ENCODE measurements at regions not wholly inside any gene's neighbourhood (a gene's known extent, or its start where the extent isn't known, plus 50 kb on each side); places are given as distances from the start of the nearest gene placed in this dataset.

- Histone ChIP-seq H3K4me3 (ENCODE audit: low read length) (no peak overlapping the region), H3K4me1 (ENCODE audit: insufficient read depth, low read length) (peaks cover 12% of the 10 kb centered on the region), H3K27ac (ENCODE audit: low read depth, low read length) (no peak overlapping the region), H3K9me3 (ENCODE audit: insufficient read depth, low read depth, low read length) (no peaks in the 10 kb centered on the region), H3K9ac (ENCODE audit: low read depth, low read length) (no peak overlapping the region), H3K36me3 (ENCODE audit: insufficient read depth, low read length) (no peaks in the 10 kb centered on the region), H3K27me3 (ENCODE audit: insufficient read depth, low read length) (no peaks in the 10 kb centered on the region)
- WGBS, result 91% methylated on average over 3 of the region's 3 CpGs
Observed at GRCh38 chr12:4171742-4172141, 101.8 kb upstream of the CCND2 start.

DNA sequence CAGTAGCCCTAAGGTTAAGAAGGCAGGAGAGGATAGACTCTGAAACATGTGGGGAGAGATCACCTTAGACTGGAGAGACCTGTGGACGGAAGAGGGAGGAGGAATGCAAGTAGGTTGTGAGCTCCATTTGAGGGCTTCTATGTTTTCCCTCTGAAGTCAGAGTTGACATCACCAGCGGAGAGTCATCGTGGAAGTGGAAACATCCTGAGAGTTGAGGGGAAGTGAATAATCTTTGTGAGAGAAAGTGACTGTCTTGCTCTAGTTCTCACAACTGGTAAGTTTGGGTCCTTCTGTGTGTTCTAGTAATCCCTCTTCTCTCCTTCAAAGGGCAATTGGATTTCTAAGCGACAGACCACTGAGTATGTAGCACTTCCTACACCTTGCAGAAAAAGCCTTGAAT lies 103.6 kb upstream of the CCND2 start:
- Histone ChIP-seq H3K36me3 (ENCODE audit: insufficient read depth, low read length) (no peaks in the 10 kb centered on the region), H3K4me1 (ENCODE audit: insufficient read depth, low read length) (peaks cover 17% of the 10 kb centered on the region), H3K27me3 (ENCODE audit: insufficient read depth, low read length) (peaks cover 4% of the 10 kb centered on the region; the same call in 1 of the 2 replicates), H3K4me3 (ENCODE audit: low read length) (no peak overlapping the region), H3K27ac (ENCODE audit: low read depth, low read length) (no peak overlapping the region), H3K9me3 (ENCODE audit: insufficient read depth, low read depth, low read length) (no peaks in the 10 kb centered on the region), H3K9ac (ENCODE audit: low read depth, low read length) (no peak overlapping the region)
- WGBS, result 95% methylated on average over 4 of the region's 4 CpGs

DNA sequence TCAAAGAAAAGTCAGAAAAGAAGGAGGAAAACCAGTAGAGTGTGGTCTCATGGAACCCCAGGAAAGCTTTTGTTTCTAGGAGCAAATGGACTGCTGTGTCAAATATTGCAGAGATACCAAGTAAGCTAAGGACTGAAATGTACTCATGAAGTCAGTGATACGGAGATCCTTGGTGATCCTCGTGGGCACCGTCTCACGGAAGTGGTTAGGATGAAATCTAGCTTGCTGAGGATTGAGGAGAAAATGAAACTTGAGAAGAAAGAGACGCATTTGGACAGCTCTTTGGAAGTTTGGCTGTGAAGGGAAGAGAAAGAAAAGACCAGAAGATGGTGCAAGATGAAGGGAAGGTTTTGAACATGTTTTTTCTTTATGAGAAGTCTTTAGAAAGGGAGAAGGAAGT lies 104.0 kb upstream of the CCND2 start:
- Histone ChIP-seq H3K9me3 (ENCODE audit: insufficient read depth, low read depth, low read length) (no peaks in the 10 kb centered on the region), H3K27me3 (ENCODE audit: insufficient read depth, low read length) (peaks cover 4% of the 10 kb centered on the region; the same call in 1 of the 2 replicates), H3K27ac (ENCODE audit: low read depth, low read length) (no peak overlapping the region), H3K9ac (ENCODE audit: low read depth, low read length) (no peak overlapping the region), H3K4me1 (ENCODE audit: insufficient read depth, low read length) (peaks cover 18% of the 10 kb centered on the region), H3K36me3 (ENCODE audit: insufficient read depth, low read length) (no peaks in the 10 kb centered on the region), H3K4me3 (ENCODE audit: low read length) (no peak overlapping the region)
- WGBS, result 95% methylated on average over 5 of the region's 5 CpGs

DNA sequence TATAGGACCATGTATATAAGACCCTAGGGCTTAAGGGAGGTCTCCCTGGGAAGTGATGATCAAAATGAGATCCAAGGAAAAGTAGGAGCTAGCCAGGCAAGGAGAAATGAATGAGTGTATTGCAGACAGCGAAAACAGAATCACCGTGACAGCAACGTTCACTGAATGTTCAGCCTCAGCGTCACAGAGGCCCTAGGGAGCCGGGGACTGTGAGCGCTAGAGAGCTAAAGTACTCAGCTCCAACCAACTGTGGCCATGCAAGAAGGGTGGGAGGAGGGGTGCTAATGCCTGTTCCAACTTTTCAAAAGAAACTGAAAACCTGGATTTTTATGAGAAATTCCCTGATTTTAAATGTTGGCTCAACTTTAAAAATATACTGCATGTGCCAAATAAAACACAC lies 105.5 kb upstream of the CCND2 start:
- Histone ChIP-seq H3K27me3 (ENCODE audit: insufficient read depth, low read length) (peaks cover 4% of the 10 kb centered on the region; the same call in 1 of the 2 replicates), H3K36me3 (ENCODE audit: insufficient read depth, low read length) (no peaks in the 10 kb centered on the region), H3K4me3 (ENCODE audit: low read length) (no peak overlapping the region), H3K27ac (ENCODE audit: low read depth, low read length) (no peak overlapping the region), H3K4me1 (ENCODE audit: insufficient read depth, low read length) (peaks cover 24% of the 10 kb centered on the region), H3K9me3 (ENCODE audit: insufficient read depth, low read depth, low read length) (no peaks in the 10 kb centered on the region), H3K9ac (ENCODE audit: low read depth, low read length) (no peak overlapping the region)
- 52% methylated on average over 6 of the region's 6 CpGs for WGBS

DNA sequence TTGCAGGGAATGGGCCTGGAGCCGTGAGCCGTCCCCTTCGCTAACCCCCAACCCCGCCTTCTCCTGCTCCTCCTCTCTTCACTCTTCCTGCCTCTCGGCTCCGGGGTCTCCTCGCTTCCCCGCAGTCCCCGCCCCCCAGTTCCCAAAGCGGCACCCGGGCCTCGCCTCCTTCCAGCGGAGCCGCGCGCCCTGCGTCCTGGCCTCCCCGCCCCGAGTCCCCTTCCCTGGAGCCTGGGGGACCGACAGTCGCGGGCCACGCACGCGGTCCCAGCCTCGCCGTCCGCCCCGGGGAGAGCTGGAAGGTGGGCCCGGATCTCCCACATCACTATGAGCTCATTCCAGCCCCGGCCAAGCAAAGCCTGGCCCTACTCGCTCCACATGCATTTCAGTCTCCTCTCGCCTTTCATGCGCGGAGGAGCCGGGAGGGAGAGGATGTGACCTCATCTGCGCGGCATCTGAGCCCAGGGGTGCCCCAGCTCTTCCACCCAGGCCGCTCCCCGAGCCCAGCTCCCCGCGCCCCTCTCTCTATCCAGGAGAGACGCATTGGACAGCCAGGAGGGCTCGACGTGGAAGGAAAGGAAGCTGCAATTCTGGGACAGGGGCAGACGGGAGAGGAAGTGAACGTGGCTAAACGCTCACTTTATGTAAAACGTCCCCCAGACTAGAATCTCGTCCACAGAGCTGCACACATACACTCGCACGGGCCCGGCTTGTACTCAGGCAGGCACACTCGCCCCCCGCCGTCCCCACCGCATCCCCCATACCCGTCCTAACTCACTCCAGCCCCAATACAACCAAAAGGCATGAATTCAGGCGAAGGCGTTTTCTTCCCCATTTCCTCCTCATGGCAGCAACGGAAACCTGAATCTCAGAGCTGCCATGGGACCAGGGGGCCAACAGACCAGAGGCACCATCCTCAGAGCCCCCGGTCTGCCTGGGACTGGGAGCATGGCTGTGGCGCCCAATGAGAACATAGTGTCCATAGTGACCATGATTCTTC lies 108.7 kb upstream of the CCND2 start:
- WGBS, result 14% methylated on average over 63 of the region's 63 CpGs
- peak overlapping the region; percentile 50 for H3K4me3 ChIP-seq (ENCODE audit: low read length)
- H3K36me3 ChIP-seq (ENCODE audit: insufficient read depth, low read length), result no peaks in the 10 kb centered on the region
- peaks cover 3% of the 10 kb centered on the region; the same call in 1 of the 2 replicates for H3K9me3 ChIP-seq (ENCODE audit: insufficient read depth, low read depth, low read length)
- peak overlapping the region; percentile 74 for H3K27ac ChIP-seq (ENCODE audit: low read depth, low read length)
- H3K4me1 ChIP-seq (ENCODE audit: insufficient read depth, low read length), result peaks cover 24% of the 10 kb centered on the region
- peak overlapping the region; percentile 71 for H3K9ac ChIP-seq (ENCODE audit: low read depth, low read length)
- peaks cover 4% of the 10 kb centered on the region; the same call in 1 of the 2 replicates for H3K27me3 ChIP-seq (ENCODE audit: insufficient read depth, low read length)

DNA sequence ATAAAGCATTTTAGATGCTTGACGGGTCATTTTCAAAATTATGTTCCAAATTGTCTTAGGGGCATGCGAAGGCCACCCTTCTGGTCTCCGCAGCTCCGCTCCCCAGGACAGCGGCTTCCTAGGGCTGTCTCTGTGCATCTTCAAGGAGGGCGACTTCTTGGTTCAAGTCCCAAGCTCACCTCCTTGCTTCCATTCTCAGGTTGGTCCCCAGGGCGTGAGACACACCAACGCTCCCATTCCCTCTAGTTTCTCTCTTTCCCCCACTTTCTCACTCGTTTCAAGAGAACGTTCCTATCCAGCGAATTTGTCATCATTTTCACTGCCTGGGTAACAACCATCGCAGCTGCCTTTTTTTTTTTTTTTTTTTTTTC lies 109.4 kb upstream of the CCND2 start:
- peaks cover 3% of the 10 kb centered on the region; the same call in 1 of the 2 replicates for H3K9me3 ChIP-seq (ENCODE audit: insufficient read depth, low read depth, low read length)
- H3K27ac ChIP-seq (ENCODE audit: low read depth, low read length), result no peak overlapping the region
- peaks cover 4% of the 10 kb centered on the region; the same call in 1 of the 2 replicates for H3K27me3 ChIP-seq (ENCODE audit: insufficient read depth, low read length)
- 0 out of 2 replicates have a peak overlapping the region, but pooled peaks have one; percentile 8 for H3K9ac ChIP-seq (ENCODE audit: low read depth, low read length)
- WGBS, result 50% methylated on average over 12 of the region's 12 CpGs
- H3K36me3 ChIP-seq (ENCODE audit: insufficient read depth, low read length), result no peaks in the 10 kb centered on the region
- peak overlapping the region; percentile 50 for H3K4me3 ChIP-seq (ENCODE audit: low read length)
- H3K4me1 ChIP-seq (ENCODE audit: insufficient read depth, low read length), result peaks cover 24% of the 10 kb centered on the region

DNA sequence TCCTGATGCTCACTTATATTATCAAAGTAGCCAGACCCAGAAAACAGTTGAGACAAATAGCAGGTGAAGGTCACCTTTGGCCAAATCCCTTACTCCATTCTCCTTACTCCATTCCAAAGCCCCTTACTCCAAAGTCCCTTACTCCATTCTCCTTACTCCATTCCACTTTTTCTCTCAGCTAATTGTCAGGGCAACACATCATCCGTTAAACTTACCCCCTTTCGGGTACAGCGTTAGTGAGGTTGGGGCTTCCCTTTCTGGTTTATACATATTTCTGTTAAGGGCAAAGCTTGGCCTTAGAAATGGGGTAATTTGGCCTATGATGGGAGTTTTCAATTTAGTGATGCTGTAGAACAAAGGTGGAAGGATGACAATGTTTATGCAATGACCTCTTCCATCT lies 111.8 kb upstream of the CCND2 start:
- Histone ChIP-seq H3K27me3 (ENCODE audit: insufficient read depth, low read length) (peaks cover 4% of the 10 kb centered on the region; the same call in 1 of the 2 replicates), H3K36me3 (ENCODE audit: insufficient read depth, low read length) (no peaks in the 10 kb centered on the region), H3K4me1 (ENCODE audit: insufficient read depth, low read length) (peaks cover 19% of the 10 kb centered on the region), H3K4me3 (ENCODE audit: low read length) (no peak overlapping the region), H3K9me3 (ENCODE audit: insufficient read depth, low read depth, low read length) (peaks cover 3% of the 10 kb centered on the region; the same call in 1 of the 2 replicates), H3K27ac (ENCODE audit: low read depth, low read length) (no peak overlapping the region), H3K9ac (ENCODE audit: low read depth, low read length) (no peak overlapping the region)
- WGBS, result 84% methylated on average over 3 of the region's 3 CpGs

- H3K4me3 ChIP-seq (ENCODE audit: low read length), result no peak overlapping the region
- H3K27ac ChIP-seq (ENCODE audit: low read depth, low read length), result no peak overlapping the region
- H3K9ac ChIP-seq (ENCODE audit: low read depth, low read length), result no peak overlapping the region
- H3K4me1 ChIP-seq (ENCODE audit: insufficient read depth, low read length), result peaks cover 29% of the 10 kb centered on the region
- peaks cover 3% of the 10 kb centered on the region; the same call in 1 of the 2 replicates for H3K9me3 ChIP-seq (ENCODE audit: insufficient read depth, low read depth, low read length)
- WGBS, result 95% methylated on average over 2 of the region's 2 CpGs
- no peaks in the 10 kb centered on the region for H3K36me3 ChIP-seq (ENCODE audit: insufficient read depth, low read length)
- H3K27me3 ChIP-seq (ENCODE audit: insufficient read depth, low read length), result peaks cover 3% of the 10 kb centered on the region; the same call in 1 of the 2 replicates
Observed at GRCh38 chr12:4160314-4161040, 113.1 kb upstream of the CCND2 start.

- Histone ChIP-seq H3K27me3 (ENCODE audit: insufficient read depth, low read length) (no peaks in the 10 kb centered on the region; the same call in 1 of the 2 replicates), H3K4me1 (ENCODE audit: insufficient read depth, low read length) (peaks cover 22% of the 10 kb centered on the region), H3K27ac (ENCODE audit: low read depth, low read length) (no peak overlapping the region), H3K9me3 (ENCODE audit: insufficient read depth, low read depth, low read length) (peaks cover 3% of the 10 kb centered on the region; the same call in 1 of the 2 replicates), H3K9ac (ENCODE audit: low read depth, low read length) (no peak overlapping the region), H3K4me3 (ENCODE audit: low read length) (no peak overlapping the region), H3K36me3 (ENCODE audit: insufficient read depth, low read length) (no peaks in the 10 kb centered on the region)
- 96% methylated on average over 2 of the region's 2 CpGs for WGBS
Observed at GRCh38 chr12:4159851-4160250, 113.7 kb upstream of the CCND2 start.

DNA sequence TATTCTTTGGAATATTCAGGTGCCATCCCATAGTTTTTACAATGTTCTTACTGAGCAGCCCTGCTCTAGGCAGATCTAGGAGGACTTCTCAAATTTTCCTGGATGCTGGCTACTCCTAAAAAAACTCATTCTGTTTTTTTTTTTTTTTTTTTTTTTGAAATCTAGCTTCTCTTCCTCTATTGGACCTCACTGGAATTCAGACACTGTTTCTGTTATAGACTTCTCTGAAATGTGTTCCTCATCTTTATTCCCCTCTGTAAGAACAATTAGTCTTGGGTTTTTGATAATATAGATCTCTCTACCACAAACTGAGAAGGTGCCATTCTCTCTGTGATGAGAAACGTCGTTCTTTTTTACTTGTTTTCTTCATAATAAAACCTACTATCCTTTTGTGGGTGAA lies 115.3 kb upstream of the CCND2 start:
- H3K9me3 ChIP-seq (ENCODE audit: insufficient read depth, low read depth, low read length), result peaks cover 3% of the 10 kb centered on the region; the same call in 1 of the 2 replicates
- WGBS, result 100% methylated on average over 2 of the region's 2 CpGs
- H3K9ac ChIP-seq (ENCODE audit: low read depth, low read length), result no peak overlapping the region
- no peaks in the 10 kb centered on the region; the same call in 1 of the 2 replicates for H3K27me3 ChIP-seq (ENCODE audit: insufficient read depth, low read length)
- H3K36me3 ChIP-seq (ENCODE audit: insufficient read depth, low read length), result no peaks in the 10 kb centered on the region
- no peak overlapping the region for H3K4me3 ChIP-seq (ENCODE audit: low read length)
- H3K4me1 ChIP-seq (ENCODE audit: insufficient read depth, low read length), result peaks cover 16% of the 10 kb centered on the region
- no peak overlapping the region for H3K27ac ChIP-seq (ENCODE audit: low read depth, low read length)

- Histone ChIP-seq H3K36me3 (ENCODE audit: insufficient read depth, low read length) (no peaks in the 10 kb centered on the region), H3K4me3 (ENCODE audit: low read length) (no peak overlapping the region), H3K27ac (ENCODE audit: low read depth, low read length) (no peak overlapping the region), H3K9me3 (ENCODE audit: insufficient read depth, low read depth, low read length) (peaks cover 3% of the 10 kb centered on the region; the same call in 1 of the 2 replicates), H3K9ac (ENCODE audit: low read depth, low read length) (no peak overlapping the region), H3K27me3 (ENCODE audit: insufficient read depth, low read length) (no peaks in the 10 kb centered on the region; the same call in 1 of the 2 replicates), H3K4me1 (ENCODE audit: insufficient read depth, low read length) (peaks cover 16% of the 10 kb centered on the region)
- 84% methylated on average over 3 of the region's 3 CpGs for WGBS
Observed at GRCh38 chr12:4157122-4157521, 116.4 kb upstream of the CCND2 start.
